COLO668 (cell line): ENCODE measurements at regions not wholly inside any gene's neighbourhood (a gene's known extent, or its start where the extent isn't known, plus 50 kb on each side); places are given as distances from the start of the nearest gene placed in this dataset.

Source experiments
- DNase-seq: peaks from one replicate; lab custom pipeline; 2025; ENCODE audit not compliant: unreplicated experiment; lab: John Stamatoyannopoulos, UW

DNA sequence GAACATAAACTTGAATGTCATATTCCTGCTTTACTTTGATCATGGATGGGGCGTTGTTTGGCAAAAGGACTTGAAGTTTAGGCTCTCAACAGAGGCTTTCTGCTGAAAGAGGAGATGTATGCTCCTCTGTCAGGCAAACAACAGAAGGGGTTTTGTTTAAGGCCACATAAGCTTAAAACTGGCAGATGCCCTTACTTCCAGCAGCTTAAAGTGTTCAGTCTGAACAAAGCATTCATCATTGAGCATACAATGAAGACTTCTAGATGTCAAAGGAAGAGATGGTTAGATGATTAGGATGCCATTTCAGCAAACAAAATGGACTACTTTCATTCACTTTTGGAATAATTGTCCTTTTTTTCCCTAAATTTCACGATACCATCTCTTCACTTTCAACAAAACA lies 484.5 kb downstream of the SLITRK6 start:
- DNase-seq = no peak

DNA sequence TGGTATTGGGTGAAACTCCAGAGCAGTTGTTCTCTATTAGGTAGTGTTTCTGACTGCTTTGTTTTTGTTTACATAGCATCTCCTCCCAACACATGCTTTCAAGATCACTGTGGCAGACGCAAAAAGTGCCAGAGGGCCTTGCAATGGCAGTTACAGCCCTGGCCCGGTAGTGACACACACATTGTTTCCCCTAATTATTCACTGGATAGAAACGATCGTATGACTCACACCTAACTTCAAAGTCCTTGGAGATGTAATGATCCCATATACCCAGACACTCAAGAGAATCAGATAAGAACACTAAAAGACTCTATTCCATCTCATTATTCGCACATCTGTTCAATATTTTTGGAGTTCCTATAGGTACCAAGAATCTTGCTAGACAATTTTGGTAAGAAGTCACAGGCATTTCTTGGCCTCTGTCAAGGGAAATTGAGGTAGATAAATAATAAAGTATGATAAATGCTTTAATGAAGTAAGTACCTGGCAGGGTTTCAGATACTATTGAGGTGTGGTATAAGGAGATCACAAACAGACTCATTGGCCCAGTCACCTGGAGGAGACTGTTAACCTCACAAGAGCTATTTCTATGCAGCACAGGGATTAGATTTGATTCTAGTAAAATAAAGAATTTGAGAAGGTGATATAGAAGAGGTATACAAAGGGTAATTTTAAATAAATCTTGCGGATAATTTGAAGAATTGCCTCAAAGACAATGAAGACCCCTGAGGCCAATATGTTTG lies 485.3 kb downstream of the SLITRK6 start:
- no peak for DNase-seq

GRCh38 chr13:85312071-85312470 lies 487.1 kb downstream of the SLITRK6 start:
- no peak for DNase-seq

GRCh38 chr13:85303630-85304029 lies 495.6 kb downstream of the SLITRK6 start:
- DNase-seq = no peak

GRCh38 chr13:85298387-85298924 lies 500.8 kb downstream of the SLITRK6 start:
- no peak for DNase-seq

DNA sequence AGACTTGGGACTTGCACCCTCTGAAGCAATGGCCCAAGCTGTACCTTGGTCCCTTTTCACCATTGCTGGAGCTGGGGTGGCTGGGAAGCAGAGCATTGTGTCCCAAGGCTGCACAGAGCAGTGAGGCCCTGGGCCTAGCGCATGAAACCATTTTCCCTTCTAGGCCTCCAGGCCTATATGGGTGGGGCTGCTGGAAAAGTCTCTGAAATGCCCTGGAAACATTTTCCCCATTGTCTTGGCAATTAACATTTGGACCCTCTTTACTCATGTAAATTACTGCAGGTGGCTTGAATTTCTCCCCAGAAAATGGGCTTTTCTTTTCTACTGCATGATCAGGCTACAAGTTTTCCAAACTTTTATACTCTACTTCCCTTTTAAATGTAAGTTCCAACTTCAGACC lies 510.5 kb downstream of the SLITRK6 start:
- DNase-seq = no peak

GRCh38 chr13:85287528-85287927 lies 511.7 kb downstream of the SLITRK6 start:
- no peak for DNase-seq

DNA sequence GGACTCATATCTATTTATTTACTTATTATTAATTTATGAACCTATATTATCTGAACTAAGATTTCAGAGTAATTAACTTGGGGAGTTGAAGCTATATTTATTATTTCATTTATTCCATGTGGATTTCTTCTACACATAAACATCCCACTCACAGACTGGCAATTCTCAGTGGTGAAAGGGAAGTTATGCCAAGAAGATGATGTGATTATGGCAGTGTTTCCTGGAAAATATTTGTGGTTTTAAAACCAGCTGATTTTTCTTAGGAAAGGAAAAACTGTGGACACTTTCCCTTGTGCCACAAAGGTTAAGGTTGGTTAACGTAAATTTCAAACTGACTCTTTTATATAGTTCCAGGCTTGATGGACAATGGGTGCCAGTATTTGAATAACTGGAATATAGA lies 513.1 kb downstream of the SLITRK6 start:
- no peak for DNase-seq

DNA sequence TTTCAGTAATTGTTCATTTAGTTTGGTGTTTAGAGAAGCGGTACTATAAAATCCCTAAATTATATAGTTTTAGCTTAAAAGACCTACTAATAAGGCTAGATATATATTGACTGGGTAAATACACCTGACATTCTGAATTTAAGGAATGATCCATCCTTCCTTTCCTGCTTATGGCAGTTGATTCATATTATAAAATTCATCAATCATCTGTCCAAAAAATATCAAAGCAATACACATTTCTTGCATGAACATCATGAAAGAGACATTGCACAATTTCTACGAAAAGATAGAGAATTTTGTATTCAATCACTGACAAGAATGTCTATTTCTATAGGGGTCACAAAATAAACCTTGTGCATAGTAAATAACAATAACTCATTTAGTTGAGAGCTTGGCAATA lies 514.9 kb downstream of the SLITRK6 start:
- no peak for DNase-seq

DNA sequence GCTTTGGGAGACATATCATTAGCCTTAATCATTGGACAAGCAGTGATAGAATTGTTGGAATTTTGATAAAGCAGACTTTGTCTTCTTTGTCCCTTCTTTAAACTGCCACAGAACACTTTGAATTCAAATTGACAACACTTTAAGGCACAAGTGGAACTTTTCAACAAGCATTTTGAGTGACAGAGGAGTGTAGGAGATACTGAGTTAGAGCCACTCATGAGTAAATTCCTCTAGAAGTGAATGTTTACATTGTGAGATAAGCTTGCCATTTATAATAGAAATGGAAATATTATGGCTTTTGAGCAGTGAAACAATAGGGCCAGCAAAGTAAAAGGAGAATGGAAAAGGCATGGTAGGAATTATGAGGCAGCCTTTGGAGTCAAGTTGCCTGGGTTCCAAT lies 515.8 kb downstream of the SLITRK6 start:
- no peak for DNase-seq

GRCh38 chr13:85282876-85283275 lies 516.3 kb downstream of the SLITRK6 start:
- no peak for DNase-seq

DNA sequence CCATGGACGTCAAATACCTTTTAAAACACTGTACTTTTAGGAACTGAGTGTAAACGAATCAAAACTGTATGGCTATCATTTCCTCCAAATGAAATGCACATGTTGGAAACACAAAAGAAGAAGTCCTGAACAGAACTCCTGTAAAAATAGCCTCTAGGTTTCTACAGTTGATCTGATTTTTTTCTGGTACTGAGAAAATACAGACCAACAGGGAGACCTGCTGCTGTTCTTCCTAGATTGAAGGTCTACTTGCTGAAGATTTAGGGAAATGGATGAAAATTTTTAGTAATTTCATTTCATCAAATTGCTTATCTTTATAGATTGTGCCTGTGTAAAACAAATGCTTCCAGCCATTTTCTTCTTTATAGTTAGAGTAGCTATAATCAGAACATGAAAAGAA lies 520.4 kb downstream of the SLITRK6 start:
- DNase-seq = no peak

- DNase-seq = no peak
Observed at GRCh38 chr13:85277748-85278147, 521.5 kb downstream of the SLITRK6 start.

- no peak for DNase-seq
Observed at GRCh38 chr13:85266771-85267170, 532.4 kb downstream of the SLITRK6 start.

DNA sequence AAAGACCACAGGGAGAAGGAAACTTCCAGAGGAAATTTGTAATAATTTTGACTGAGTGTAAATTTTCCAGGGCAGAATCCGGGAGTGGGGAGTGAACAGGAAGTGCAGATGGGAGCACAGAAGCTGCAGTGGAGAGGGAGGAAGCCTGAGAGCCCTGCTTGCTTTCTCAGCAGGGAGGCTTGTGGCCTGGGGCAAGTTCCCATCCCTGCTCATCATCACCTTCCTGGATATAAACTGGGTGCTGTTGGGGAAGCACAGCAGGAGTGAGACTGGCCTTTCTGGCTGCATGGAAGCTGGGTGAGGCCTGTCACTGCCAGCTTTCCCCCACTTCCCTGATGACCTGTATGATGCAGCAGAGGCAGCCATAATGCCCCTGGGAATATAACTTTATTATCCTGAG lies 532.9 kb downstream of the SLITRK6 start:
- DNase-seq = peak; percentile 73

DNA sequence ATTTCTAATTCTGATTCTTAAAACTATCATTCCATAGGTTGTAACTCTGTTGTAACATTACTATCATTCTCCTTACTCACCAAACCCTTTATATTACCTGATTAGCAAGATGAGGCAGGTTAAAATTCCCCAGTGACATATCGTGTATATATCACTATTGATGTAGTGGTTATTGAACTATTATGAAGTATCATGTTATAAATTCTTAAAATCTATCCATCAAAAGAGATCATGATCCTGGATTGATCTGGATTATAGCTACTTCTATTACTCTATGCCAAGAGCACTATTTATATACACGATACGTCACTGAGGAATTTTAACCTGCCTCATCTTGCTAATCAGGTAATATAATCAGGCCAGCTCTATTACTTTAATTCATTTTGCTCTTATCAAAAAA lies 533.9 kb downstream of the SLITRK6 start:
- no peak for DNase-seq

GRCh38 chr13:85262499-85262898 lies 536.7 kb downstream of the SLITRK6 start:
- no peak for DNase-seq

DNA sequence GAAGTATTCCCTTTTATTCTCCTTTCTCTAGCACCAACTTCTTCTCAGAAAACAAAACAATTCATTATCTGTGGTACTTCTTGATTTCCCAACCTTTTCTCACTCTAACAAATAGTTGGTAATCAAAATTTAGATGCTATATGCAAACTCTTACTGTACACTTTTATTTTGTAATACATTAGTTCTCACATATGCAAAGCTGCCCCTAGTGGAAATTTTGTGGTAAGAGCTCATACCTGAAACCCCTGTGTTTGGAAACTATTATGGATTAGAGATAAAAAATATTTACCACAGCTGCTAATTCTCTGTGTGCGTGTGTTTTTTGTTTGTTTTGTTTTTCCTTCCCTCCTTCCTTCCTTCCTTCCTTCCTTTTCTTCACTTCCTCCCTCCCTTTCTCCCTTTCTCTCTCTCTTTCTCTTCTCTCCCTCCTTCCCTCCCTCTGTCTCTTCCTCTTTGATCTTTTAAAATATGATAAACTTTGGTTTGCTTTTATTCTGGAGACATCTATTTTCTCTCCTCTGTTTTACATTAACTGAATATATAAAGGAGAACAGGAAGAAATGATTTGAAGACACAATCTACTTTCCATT lies 537.4 kb downstream of the SLITRK6 start:
- no peak for DNase-seq

DNA sequence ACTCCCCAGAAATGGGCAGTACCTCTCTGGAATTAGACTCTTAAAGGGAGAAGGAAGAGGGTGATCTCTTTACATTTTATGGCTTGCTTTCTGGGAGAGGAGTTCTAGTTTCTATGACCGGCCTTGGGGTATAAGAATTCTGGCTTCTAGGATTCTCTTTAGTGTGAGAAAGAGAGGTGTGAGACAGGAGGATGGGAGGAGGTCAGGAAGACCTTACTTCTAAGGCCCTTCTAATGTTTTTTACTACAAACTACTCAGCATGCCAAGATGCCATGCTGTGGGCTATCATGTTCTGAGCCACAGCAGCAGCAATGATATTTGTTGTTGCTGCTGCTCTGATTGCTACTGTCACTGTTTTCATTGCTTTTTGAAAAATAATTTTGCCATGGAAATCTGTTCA lies 538.3 kb downstream of the SLITRK6 start:
- DNase-seq = no peak

DNA sequence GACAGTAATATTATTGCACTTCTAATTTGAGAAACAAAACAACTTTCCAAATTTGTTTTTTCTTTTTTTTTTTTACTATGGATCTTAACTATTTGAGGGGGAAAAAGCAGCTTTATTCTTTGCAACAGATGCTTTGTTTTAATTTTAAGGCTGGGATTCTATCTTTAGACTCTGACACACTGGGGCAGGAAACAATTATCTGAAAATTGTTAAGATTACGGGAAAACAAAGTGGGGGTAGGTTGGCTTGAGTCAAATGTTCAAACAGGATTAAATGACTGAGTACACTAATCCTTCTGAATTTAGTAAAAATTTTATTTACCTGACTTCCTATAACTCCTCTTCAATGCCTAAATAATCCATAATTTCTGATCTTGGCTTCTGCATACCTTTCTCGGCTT lies 543.2 kb downstream of the SLITRK6 start:
- DNase-seq = no peak

DNA sequence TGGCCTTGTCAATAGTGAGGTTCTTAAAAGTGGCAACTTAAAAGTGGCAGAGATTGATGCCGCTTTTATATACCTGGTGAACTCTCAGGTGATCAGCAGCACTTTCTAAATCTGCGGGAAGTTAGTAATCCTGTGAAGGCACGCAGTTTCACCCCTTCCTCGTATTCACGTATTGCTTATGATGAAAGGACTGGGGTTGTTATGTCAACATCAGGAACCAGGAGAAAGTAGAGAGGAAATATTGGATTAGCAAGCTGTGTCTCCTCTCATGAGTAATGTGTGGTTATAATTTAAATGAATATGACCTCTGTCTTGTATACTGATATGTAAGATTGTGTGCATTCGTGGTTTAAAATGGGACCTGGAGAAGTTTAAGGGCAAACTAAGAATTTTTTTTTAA lies 544.6 kb downstream of the SLITRK6 start:
- no peak for DNase-seq

- no peak for DNase-seq
Observed at GRCh38 chr13:85249151-85249550, 550.1 kb downstream of the SLITRK6 start.

GRCh38 chr13:85247780-85248179 lies 551.4 kb downstream of the SLITRK6 start:
- no peak for DNase-seq
